Smooth muscle cell (in vitro differentiated cells): ENCODE measurements at regions not wholly inside any gene's neighbourhood (a gene's known extent, or its start where the extent isn't known, plus 50 kb on each side); places are given as distances from the start of the nearest gene placed in this dataset.

Experiments used
- DNase-seq: peaks from one replicate; lab custom pipeline; 2025; ENCODE audit not compliant: unreplicated experiment; lab: John Stamatoyannopoulos, UW
- H2AFZ ChIP-seq: fragments of 200-600 bp; sonication (generic); 2 replicates; pipeline ENCODE4 v1.6.0; 2016; ENCODE audit warnings: antibody characterized with exemption, low read depth, mild to moderate bottlenecking
- H3F3A ChIP-seq: fragments of 200-600 bp; sonication (generic); 2 replicates; pipeline ENCODE4 v1.6.0; 2017; ENCODE audit warnings: antibody characterized with exemption, low read depth
- H3K27ac ChIP-seq: fragments of 200-600 bp; sonication (generic); 2 replicates; pipeline ENCODE4 v1.5.1; 2016; ENCODE audit warnings: low read depth, mild to moderate bottlenecking
- H3K27me3 ChIP-seq: fragments of 200-600 bp; sonication (generic); 2 replicates; pipeline ENCODE4 v1.6.1; 2016; ENCODE audit warnings: low read depth, mild to moderate bottlenecking
- H3K36me3 ChIP-seq: fragments of 200-600 bp; sonication (generic); 2 replicates; pipeline ENCODE4 v1.5.1; 2016; ENCODE audit warnings: low read depth
- H3K4me1 ChIP-seq: fragments of 200-600 bp; sonication (generic); 2 replicates; pipeline ENCODE4 v1.5.1; 2016; ENCODE audit warnings: low read depth
- H3K4me2 ChIP-seq: fragments of 200-600 bp; sonication (generic); 2 replicates; pipeline ENCODE4 v1.6.0; 2016; ENCODE audit warnings: mild to moderate bottlenecking
- H3K4me3 ChIP-seq: fragments of 200-600 bp; sonication (generic); 2 replicates; pipeline ENCODE4 v1.5.1; 2016; ENCODE audit warnings: mild to moderate bottlenecking
- H3K79me2 ChIP-seq: fragments of 200-600 bp; sonication (generic); 2 replicates; pipeline ENCODE4 v1.6.0; 2016; ENCODE audit warnings: low read depth, mild to moderate bottlenecking
- H3K9ac ChIP-seq: fragments of 200-600 bp; sonication (generic); 2 replicates; pipeline ENCODE4 v1.6.0; 2016; ENCODE audit warnings: low read depth
- H3K9me3 ChIP-seq: fragments of 200-600 bp; sonication (generic); replicated peaks from 2 replicates; pipeline ENCODE4 v1.5.1; 2016; ENCODE audit warnings: low read depth
- H4K20me1 ChIP-seq: fragments of 200-600 bp; sonication (generic); 2 replicates; pipeline ENCODE4 v1.6.0; 2016; ENCODE audit warnings: low read depth
- WGBS: methylation state at CpG from one replicate; pipeline ENCODE4 v1.1.7; 2016; ENCODE audit warnings: low lambda C conversion rate; 5-methylcytosine and 5-hydroxymethylcytosine counted together
- TF ChIP-seq, protein P1 (sequence below): fragments of 200-600 bp; sonication (generic); IDR thresholded peaks from 2 replicates; pipeline ENCODE4 v1.5.1; 2017; ENCODE audit warnings: borderline replicate concordance, mild to moderate bottlenecking, antibody characterized with exemption; ENCODE audit not compliant: insufficient read depth, poor library complexity, severe bottlenecking

DNA sequence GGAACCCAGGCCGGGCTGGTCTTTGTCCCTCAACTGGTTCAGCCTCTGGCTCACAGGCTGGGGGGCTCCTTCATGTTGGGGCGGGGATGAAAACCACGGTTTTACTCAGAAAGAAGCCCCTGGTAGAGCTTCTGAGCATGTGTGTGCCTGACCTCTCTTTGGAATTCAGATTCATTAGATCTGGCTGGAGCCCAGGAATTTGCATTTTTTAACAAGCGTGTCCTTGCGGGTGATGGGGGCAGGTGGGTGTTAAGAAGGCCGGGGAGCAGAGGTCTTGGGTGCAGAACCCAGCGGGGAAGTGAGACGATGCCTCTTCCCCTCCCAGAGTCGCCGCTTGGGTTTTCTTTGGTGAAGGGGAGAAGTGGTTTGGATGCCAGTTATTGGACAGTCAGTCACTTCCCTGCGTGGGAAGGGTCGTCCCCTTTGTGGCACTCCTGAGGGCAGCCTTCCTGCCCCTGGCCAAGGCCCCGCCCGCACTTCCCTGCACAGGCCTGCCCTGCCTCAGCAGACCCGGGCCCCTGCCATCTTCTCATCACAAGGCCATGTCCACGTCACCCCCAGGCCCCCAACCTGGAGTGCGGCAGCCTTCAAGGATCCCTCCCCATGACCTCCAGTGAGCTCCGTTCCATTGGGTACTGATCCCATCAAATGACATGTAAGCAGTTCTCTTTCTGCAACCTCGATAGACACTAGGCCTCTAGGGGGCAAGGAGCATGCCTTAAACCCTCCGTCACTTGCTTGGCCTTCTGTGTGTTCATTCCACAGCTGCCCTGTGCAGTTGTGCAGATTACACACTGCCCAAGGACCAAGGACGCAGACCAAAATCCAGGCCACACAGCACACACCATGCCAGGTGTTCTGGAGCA is 177.7 kb upstream of the CIBAR2 start:
- Histone ChIP-seq H3F3A (no peaks in the 10 kb centered on the region), H3K27ac (no peak overlapping the region), H3K36me3 (no peaks in the 10 kb centered on the region), H4K20me1 (peaks cover 85% of the 10 kb centered on the region), H3K4me1 (peaks cover 5% of the 10 kb centered on the region), H3K9ac (no peak overlapping the region), H3K27me3 (no peaks in the 10 kb centered on the region), H2AFZ (no peak overlapping the region), H3K79me2 (no peaks in the 10 kb centered on the region), H3K9me3 (no peaks in the 10 kb centered on the region), H3K4me3 (no peak overlapping the region), H3K4me2 (no peak overlapping the region)
- TF ChIP-seq, protein P1, sequence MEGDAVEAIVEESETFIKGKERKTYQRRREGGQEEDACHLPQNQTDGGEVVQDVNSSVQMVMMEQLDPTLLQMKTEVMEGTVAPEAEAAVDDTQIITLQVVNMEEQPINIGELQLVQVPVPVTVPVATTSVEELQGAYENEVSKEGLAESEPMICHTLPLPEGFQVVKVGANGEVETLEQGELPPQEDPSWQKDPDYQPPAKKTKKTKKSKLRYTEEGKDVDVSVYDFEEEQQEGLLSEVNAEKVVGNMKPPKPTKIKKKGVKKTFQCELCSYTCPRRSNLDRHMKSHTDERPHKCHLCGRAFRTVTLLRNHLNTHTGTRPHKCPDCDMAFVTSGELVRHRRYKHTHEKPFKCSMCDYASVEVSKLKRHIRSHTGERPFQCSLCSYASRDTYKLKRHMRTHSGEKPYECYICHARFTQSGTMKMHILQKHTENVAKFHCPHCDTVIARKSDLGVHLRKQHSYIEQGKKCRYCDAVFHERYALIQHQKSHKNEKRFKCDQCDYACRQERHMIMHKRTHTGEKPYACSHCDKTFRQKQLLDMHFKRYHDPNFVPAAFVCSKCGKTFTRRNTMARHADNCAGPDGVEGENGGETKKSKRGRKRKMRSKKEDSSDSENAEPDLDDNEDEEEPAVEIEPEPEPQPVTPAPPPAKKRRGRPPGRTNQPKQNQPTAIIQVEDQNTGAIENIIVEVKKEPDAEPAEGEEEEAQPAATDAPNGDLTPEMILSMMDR = no peak
- DNase-seq = no peak
- WGBS = 88% methylated on average over 21 of the region's 21 CpGs

DNA sequence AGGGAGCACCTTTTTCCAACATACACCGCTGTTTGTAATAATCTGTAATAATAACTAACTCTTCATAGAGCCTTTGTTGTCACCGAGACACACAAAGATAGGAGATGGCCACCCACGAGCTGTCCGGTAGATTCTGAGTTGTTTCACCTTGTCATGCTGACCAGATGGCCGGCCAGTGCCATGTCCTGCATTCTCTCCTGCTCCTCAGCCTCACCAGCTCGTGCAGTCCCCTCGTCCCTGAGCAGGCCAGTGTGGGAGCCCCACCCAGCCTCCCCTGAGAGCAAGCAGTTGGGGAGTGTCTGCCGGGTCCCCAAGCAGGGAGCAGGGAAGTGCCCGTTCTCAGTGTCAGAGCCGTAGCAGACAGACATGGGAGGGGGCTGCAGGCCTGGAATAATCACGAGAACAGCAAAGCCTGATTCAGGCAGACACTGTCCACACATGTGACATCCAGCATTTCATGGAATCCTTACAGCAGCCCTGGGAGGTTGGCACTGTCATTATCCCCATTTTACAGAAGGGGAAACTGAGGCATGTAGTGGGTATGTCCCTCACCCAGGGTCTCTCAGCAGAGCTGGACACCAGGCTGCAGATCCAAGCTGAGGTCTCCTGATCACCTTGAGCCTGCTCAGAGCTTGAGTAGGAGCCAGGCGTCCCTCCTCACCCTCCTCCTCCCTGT is 178.5 kb upstream of the CIBAR2 start:
- DNase-seq = no peak

DNA sequence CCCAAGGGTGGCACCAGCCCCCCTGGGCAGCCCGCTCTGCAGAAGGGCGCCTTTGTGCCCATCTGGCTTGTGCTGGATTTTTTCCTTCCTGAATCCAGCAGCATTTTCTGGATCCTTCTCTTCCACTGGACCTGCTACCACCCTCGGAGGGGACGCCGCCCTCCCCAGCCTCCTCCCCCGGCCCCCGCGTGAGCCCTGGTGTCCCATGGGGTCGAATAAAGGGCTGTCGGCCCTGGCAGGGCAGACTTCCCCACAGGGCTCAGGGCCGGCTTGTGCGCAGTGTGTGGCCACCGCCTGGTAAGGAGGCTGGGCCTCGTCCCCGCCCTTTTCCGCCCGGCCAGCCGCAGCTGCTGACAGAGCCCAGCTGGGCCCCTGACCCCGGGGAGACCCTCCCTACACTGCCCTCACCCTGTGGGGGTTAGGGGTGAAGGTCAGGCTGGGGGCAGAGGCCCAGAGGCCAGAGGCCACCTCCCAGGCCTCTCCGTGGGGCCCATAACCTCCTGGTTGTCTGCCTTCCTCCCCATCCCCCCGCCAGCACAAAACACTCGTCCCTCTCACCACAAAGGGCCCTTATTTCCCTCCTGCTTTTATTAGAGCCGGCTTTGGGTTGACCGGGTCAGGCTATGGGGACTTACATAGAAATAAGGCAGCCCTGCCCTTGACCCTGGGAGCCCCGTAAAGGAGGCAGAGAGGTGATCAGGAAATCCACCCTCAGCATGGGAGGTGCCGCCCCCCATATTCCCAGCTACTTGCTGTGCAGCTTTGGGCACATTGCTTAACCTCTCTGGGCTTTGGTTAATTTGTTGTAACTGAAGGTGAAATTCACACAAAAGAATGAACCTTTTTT is 179.3 kb upstream of the CIBAR2 start:
- Histone ChIP-seq H2AFZ (no peak overlapping the region), H3F3A (no peaks in the 10 kb centered on the region), H3K4me1 (no peaks in the 10 kb centered on the region), H3K79me2 (no peaks in the 10 kb centered on the region), H3K9me3 (no peaks in the 10 kb centered on the region), H3K27ac (no peak overlapping the region), H3K36me3 (no peaks in the 10 kb centered on the region), H4K20me1 (peaks cover 82% of the 10 kb centered on the region), H3K27me3 (no peaks in the 10 kb centered on the region), H3K4me2 (no peak overlapping the region), H3K9ac (no peak overlapping the region), H3K4me3 (no peak overlapping the region)
- 62% methylated on average over 24 of the region's 26 CpGs for WGBS
- DNase-seq = no peak
- TF ChIP-seq, protein P1 = no peak

More for the DNA sequence above, 178.5 kb upstream of the CIBAR2 start:
- Histone ChIP-seq H3K27ac (no peak overlapping the region), H3K4me2 (no peak overlapping the region), H4K20me1 (peaks cover 85% of the 10 kb centered on the region), H3K27me3 (no peaks in the 10 kb centered on the region), H3K4me3 (no peak overlapping the region), H3K36me3 (no peaks in the 10 kb centered on the region), H3K9ac (no peak overlapping the region), H3K4me1 (peaks cover 5% of the 10 kb centered on the region), H3K9me3 (no peaks in the 10 kb centered on the region), H2AFZ (no peak overlapping the region), H3K79me2 (no peaks in the 10 kb centered on the region), H3F3A (no peaks in the 10 kb centered on the region)
- TF ChIP-seq, protein P1 = no peak
- WGBS = 82% methylated on average over 12 of the region's 12 CpGs
